ENCODE measurements at regions not wholly inside any gene's neighbourhood (a gene's known extent, or its start where the extent isn't known, plus 50 kb on each side); places are given as distances from the start of the nearest gene placed in this dataset.
"Not testable (repeated sequence)": the region's sequence is repeated elsewhere in the genome, so short reads cannot be mapped to it uniquely, and the experiment has no call there.

GRCh38 chr3:194058189-194058571, 77.8 kb upstream of the HES1 start:
- H3K4me3 ChIP-seq (ENCODE audit: low read length) = peak overlapping the region; percentile 30
- no peaks in the 10 kb centered on the region for H3K36me3 ChIP-seq (ENCODE audit: control insufficient read depth in 2 of 3, insufficient read depth in 3 of 3, low read length in 3 of 3)
- no peaks in the 10 kb centered on the region for H3K36me3 Mint-ChIP-seq
- no peaks in the 10 kb centered on the region for H3K27me3 ChIP-seq (ENCODE audit: control insufficient read depth in 2 of 2, insufficient read depth in 2 of 2, low read length in 2 of 2)
- DNase-seq (peak in 7 of 9 donors; percentile 7 to 39 (median 25)), ATAC-seq (peak; percentile 69)
- H3K4me3 Mint-ChIP-seq = peak overlapping the region; percentile 66 to 85 (median 78)
- no peaks in the 10 kb centered on the region for H3K9me3 ChIP-seq (ENCODE audit: control insufficient read depth in 2 of 3, low read length in 3 of 3)
- H3K4me1 Mint-ChIP-seq = peaks cover 5 to 12% (median 6%) of the 10 kb centered on the region in 7 donors
- no peak overlapping the region for H3K27ac ChIP-seq (ENCODE audit: low read depth, low read length)
- CTCF ChIA-PET = no interaction called here
- H3K27ac Mint-ChIP-seq = peak overlapping the region in 3 of 9 donors; percentile 62 to 82 (median 62)
- peaks cover 0 to 1% (median 0%) of the 10 kb centered on the region in 11 donors for H3K9me3 Mint-ChIP-seq
- peaks cover 0 to 21% (median 6%) of the 10 kb centered on the region in 5 donors for H3K27me3 Mint-ChIP-seq
- H3K4me1 ChIP-seq (ENCODE audit: control insufficient read depth in 2 of 2, insufficient read depth in 2 of 2, low read length in 2 of 2) = no peaks in the 10 kb centered on the region
- POLR2A ChIA-PET = interaction anchor here (0.5 kb wide), 1 partner anchor 251 kb away, joined by 3 read pairs; no protein-coding TSS in a partner anchor
- intact Hi-C loops (cut with micrococcal nuclease) = no loop called here

- H3K9me3 ChIP-seq (ENCODE audit: control insufficient read depth in 2 of 3, low read length in 3 of 3) = no peaks in the 10 kb centered on the region
- H3K4me3 ChIP-seq (ENCODE audit: low read length) = no peak overlapping the region
- Mint-ChIP-seq H3K4me1 (peaks cover 5 to 12% (median 6%) of the 10 kb centered on the region in 7 donors), H3K4me3 (peak overlapping the region in 7 of 10 donors; percentile 42 to 85 (median 74)), H3K36me3 (no peaks in the 10 kb centered on the region), H3K27ac (no peak overlapping the region), H3K27me3 (peaks cover 0 to 19% (median 5%) of the 10 kb centered on the region in 5 donors), H3K9me3 (no peaks in the 10 kb centered on the region)
- ChIA-PET POLR2A (interaction anchor here (0.5 kb wide), 1 partner anchor 250 kb away, joined by 3 read pairs; no protein-coding TSS in a partner anchor), CTCF (no interaction called here)
- intact Hi-C loops (cut with micrococcal nuclease) = no loop called here
- H3K4me1 ChIP-seq (ENCODE audit: control insufficient read depth in 2 of 2, insufficient read depth in 2 of 2, low read length in 2 of 2) = no peaks in the 10 kb centered on the region
- no peaks in the 10 kb centered on the region for H3K36me3 ChIP-seq (ENCODE audit: control insufficient read depth in 2 of 3, insufficient read depth in 3 of 3, low read length in 3 of 3)
- H3K27ac ChIP-seq (ENCODE audit: low read depth, low read length) = no peak overlapping the region
- DNase-seq (no peak), ATAC-seq (no peak)
- no peaks in the 10 kb centered on the region for H3K27me3 ChIP-seq (ENCODE audit: control insufficient read depth in 2 of 2, insufficient read depth in 2 of 2, low read length in 2 of 2)
Observed at GRCh38 chr3:194058753-194059152, 77.2 kb upstream of the HES1 start.

- ATAC-seq (no peak), DNase-seq (no peak)
- Histone ChIP-seq H3K27ac (ENCODE audit: low read depth, low read length) (no peak overlapping the region), H3K27me3 (ENCODE audit: control insufficient read depth in 2 of 2, insufficient read depth in 2 of 2, low read length in 2 of 2) (no peaks in the 10 kb centered on the region), H3K4me1 (ENCODE audit: control insufficient read depth in 2 of 2, insufficient read depth in 2 of 2, low read length in 2 of 2) (no peaks in the 10 kb centered on the region), H3K4me3 (ENCODE audit: low read length) (no peak overlapping the region), H3K36me3 (ENCODE audit: control insufficient read depth in 2 of 3, insufficient read depth in 3 of 3, low read length in 3 of 3) (no peaks in the 10 kb centered on the region), H3K9me3 (ENCODE audit: control insufficient read depth in 2 of 3, low read length in 3 of 3) (no peaks in the 10 kb centered on the region)
- intact Hi-C loops (cut with micrococcal nuclease) = no loop called here
- no peak overlapping the region for H3K4me3 Mint-ChIP-seq
- H3K27ac Mint-ChIP-seq = no peak overlapping the region
- H3K9me3 Mint-ChIP-seq = no peaks in the 10 kb centered on the region
- ChIA-PET POLR2A (interaction anchor here (0.8 kb wide), 1 partner anchor 15 kb away, joined by 5 read pairs; no protein-coding TSS in a partner anchor), CTCF (no interaction called here)
- peaks cover 5 to 10% (median 6%) of the 10 kb centered on the region in 7 donors for H3K4me1 Mint-ChIP-seq
- peaks cover 0 to 6% (median 0%) of the 10 kb centered on the region in 5 donors for H3K36me3 Mint-ChIP-seq
- peaks cover 0 to 14% (median 9%) of the 10 kb centered on the region in 5 donors for H3K27me3 Mint-ChIP-seq
Observed at GRCh38 chr3:194061421-194062030, 74.4 kb upstream of the HES1 start.

GRCh38 chr3:194062830-194063229, 73.1 kb upstream of the HES1 start:
- Histone ChIP-seq H3K4me3 (ENCODE audit: low read length) (no peak overlapping the region), H3K27ac (ENCODE audit: low read depth, low read length) (no peak overlapping the region), H3K4me1 (ENCODE audit: control insufficient read depth in 2 of 2, insufficient read depth in 2 of 2, low read length in 2 of 2) (no peaks in the 10 kb centered on the region), H3K9me3 (ENCODE audit: control insufficient read depth in 2 of 3, low read length in 3 of 3) (no peaks in the 10 kb centered on the region), H3K36me3 (ENCODE audit: control insufficient read depth in 2 of 3, insufficient read depth in 3 of 3, low read length in 3 of 3) (no peaks in the 10 kb centered on the region), H3K27me3 (ENCODE audit: control insufficient read depth in 2 of 2, insufficient read depth in 2 of 2, low read length in 2 of 2) (no peaks in the 10 kb centered on the region)
- peaks cover 2 to 3% (median 2%) of the 10 kb centered on the region in 7 donors for H3K4me1 Mint-ChIP-seq
- ATAC-seq (no peak), DNase-seq (no peak)
- H3K27me3 Mint-ChIP-seq = peaks cover 0 to 23% (median 1%) of the 10 kb centered on the region in 5 donors
- ChIA-PET POLR2A (no interaction called here), CTCF (no interaction called here)
- H3K36me3 Mint-ChIP-seq = peaks cover 0 to 7% (median 0%) of the 10 kb centered on the region in 5 donors
- H3K27ac Mint-ChIP-seq = no peak overlapping the region
- H3K4me3 Mint-ChIP-seq = no peak overlapping the region
- intact Hi-C loops (cut with micrococcal nuclease) = no loop called here
- peaks cover 0 to 7% (median 3%) of the 10 kb centered on the region in 11 donors for H3K9me3 Mint-ChIP-seq

- Mint-ChIP-seq H3K4me3 (no peak overlapping the region), H3K4me1 (peaks cover 0 to 7% (median 2%) of the 10 kb centered on the region in 7 donors), H3K36me3 (peaks cover 0 to 11% (median 0%) of the 10 kb centered on the region in 5 donors), H3K27ac (no peak overlapping the region), H3K9me3 (peaks cover 0 to 11% (median 3%) of the 10 kb centered on the region in 11 donors), H3K27me3 (peaks cover 0 to 35% (median 0%) of the 10 kb centered on the region in 5 donors)
- ATAC-seq (no peak), DNase-seq (no peak)
- no peaks in the 10 kb centered on the region for H3K4me1 ChIP-seq (ENCODE audit: control insufficient read depth in 2 of 2, insufficient read depth in 2 of 2, low read length in 2 of 2)
- no peak overlapping the region for H3K27ac ChIP-seq (ENCODE audit: low read depth, low read length)
- POLR2A ChIA-PET = no interaction called here
- CTCF ChIA-PET = interaction anchor here (0.7 kb wide), 1 partner anchor 249 kb away, joined by 3 read pairs; no protein-coding TSS in a partner anchor
- H3K4me3 ChIP-seq (ENCODE audit: low read length) = no peak overlapping the region
- no peaks in the 10 kb centered on the region for H3K27me3 ChIP-seq (ENCODE audit: control insufficient read depth in 2 of 2, insufficient read depth in 2 of 2, low read length in 2 of 2)
- intact Hi-C loops (cut with micrococcal nuclease) = no loop called here
- H3K36me3 ChIP-seq (ENCODE audit: control insufficient read depth in 2 of 3, insufficient read depth in 3 of 3, low read length in 3 of 3) = no peaks in the 10 kb centered on the region
- no peaks in the 10 kb centered on the region for H3K9me3 ChIP-seq (ENCODE audit: control insufficient read depth in 2 of 3, low read length in 3 of 3)
Observed at GRCh38 chr3:194064380-194065332, 71.3 kb upstream of the HES1 start.

GRCh38 chr3:194067327-194067726, 68.6 kb upstream of the HES1 start:
- H3K9me3 ChIP-seq (ENCODE audit: control insufficient read depth in 2 of 3, low read length in 3 of 3); H3K27me3 ChIP-seq (ENCODE audit: control insufficient read depth in 2 of 2, insufficient read depth in 2 of 2, low read length in 2 of 2); H3K36me3 ChIP-seq (ENCODE audit: control insufficient read depth in 2 of 3, insufficient read depth in 3 of 3, low read length in 3 of 3); H3K4me3 Mint-ChIP-seq; H3K4me3 ChIP-seq (ENCODE audit: low read length); DNase-seq; intact Hi-C loops (cut with micrococcal nuclease); H3K27ac ChIP-seq (ENCODE audit: low read depth, low read length); H3K4me1 ChIP-seq (ENCODE audit: control insufficient read depth in 2 of 2, insufficient read depth in 2 of 2, low read length in 2 of 2); ATAC-seq; POLR2A ChIA-PET; CTCF ChIA-PET: not testable (repeated sequence)
- peaks cover 0 to 11% (median 3%) of the 10 kb centered on the region in 11 donors for H3K9me3 Mint-ChIP-seq
- peaks cover 0 to 15% (median 13%) of the 10 kb centered on the region in 7 donors for H3K4me1 Mint-ChIP-seq
- H3K27me3 Mint-ChIP-seq = peaks cover 0 to 51% (median 2%) of the 10 kb centered on the region in 5 donors
- H3K27ac Mint-ChIP-seq = peak overlapping the region in 1 of 9 donors; percentile 1
- peaks cover 0 to 11% (median 0%) of the 10 kb centered on the region in 5 donors for H3K36me3 Mint-ChIP-seq
